ENCODE measurements at regions not wholly inside any gene's neighbourhood (a gene's known extent, or its start where the extent isn't known, plus 50 kb on each side); places are given as distances from the start of the nearest gene placed in this dataset.

- peak in 2 of 3 experiments; percentile 23 to 51 for DNase-seq
Measured at GRCh38 chr5:133794771-133795415, 173.5 kb downstream of the C5orf15 start.

GRCh38 chr5:133793756-133794465 lies 174.5 kb downstream of the C5orf15 start:
- no peak for DNase-seq

- DNase-seq: no peak
Measured at GRCh38 chr5:133792655-133793054, 175.8 kb downstream of the C5orf15 start.

GRCh38 chr5:133792024-133792423 lies 176.4 kb downstream of the C5orf15 start:
- DNase-seq: peak in 1 of 3 experiments; percentile 22

GRCh38 chr5:133790898-133791297 lies 177.5 kb downstream of the C5orf15 start:
- DNase-seq: peak in 2 of 3 experiments; percentile 8 to 91

GRCh38 chr5:133789428-133789827 lies 177.1 kb upstream of the FSTL4 start:
- no peak for DNase-seq

GRCh38 chr5:133788121-133788520 lies 175.8 kb upstream of the FSTL4 start:
- DNase-seq: no peak

- DNase-seq: no peak
Measured at GRCh38 chr5:133786420-133786819, 174.1 kb upstream of the FSTL4 start.

GRCh38 chr5:133785182-133785581 lies 172.8 kb upstream of the FSTL4 start:
- no peak for DNase-seq

GRCh38 chr5:133783481-133783880 lies 171.1 kb upstream of the FSTL4 start:
- DNase-seq: no peak

GRCh38 chr5:133782736-133783135 lies 170.4 kb upstream of the FSTL4 start:
- DNase-seq: no peak

GRCh38 chr5:133781436-133782225 lies 169.3 kb upstream of the FSTL4 start:
- peak in 1 of 3 experiments; percentile 51 for DNase-seq

GRCh38 chr5:133780619-133781280 lies 168.4 kb upstream of the FSTL4 start:
- no peak for DNase-seq

GRCh38 chr5:133779828-133780475 lies 167.6 kb upstream of the FSTL4 start:
- no peak for DNase-seq

- no peak for DNase-seq
Measured at GRCh38 chr5:133778636-133779035, 166.3 kb upstream of the FSTL4 start.

GRCh38 chr5:133777951-133778350 lies 165.6 kb upstream of the FSTL4 start:
- no peak for DNase-seq

- DNase-seq: no peak
Measured at GRCh38 chr5:133775584-133776304, 163.4 kb upstream of the FSTL4 start.

GRCh38 chr5:133773247-133774202 lies 161.2 kb upstream of the FSTL4 start:
- DNase-seq: peak in 2 of 3 experiments; percentile 3 to 25

- no peak for DNase-seq
Measured at GRCh38 chr5:133769842-133770241, 157.5 kb upstream of the FSTL4 start.

- DNase-seq: no peak
Measured at GRCh38 chr5:133763744-133764143, 151.4 kb upstream of the FSTL4 start.

- no peak for DNase-seq
Measured at GRCh38 chr5:133761632-133762031, 149.3 kb upstream of the FSTL4 start.
